HG02970 (cell line): ENCODE measurements at regions not wholly inside any gene's neighbourhood (a gene's known extent, or its start where the extent isn't known, plus 50 kb on each side); places are given as distances from the start of the nearest gene placed in this dataset.
"Not testable (repeated sequence)": the region's sequence is repeated elsewhere in the genome, so short reads cannot be mapped to it uniquely, and the experiment has no call there.

Experiments
- ATAC-seq: cut with Tn5 transposase; IDR thresholded peaks from one replicate; pipeline ENCODE4 v1.9.1; 2021; ENCODE audit warnings: mild to moderate bottlenecking, moderate library complexity, moderate number of reproducible peaks; ENCODE audit not compliant: unreplicated experiment, low FRiP score

DNA sequence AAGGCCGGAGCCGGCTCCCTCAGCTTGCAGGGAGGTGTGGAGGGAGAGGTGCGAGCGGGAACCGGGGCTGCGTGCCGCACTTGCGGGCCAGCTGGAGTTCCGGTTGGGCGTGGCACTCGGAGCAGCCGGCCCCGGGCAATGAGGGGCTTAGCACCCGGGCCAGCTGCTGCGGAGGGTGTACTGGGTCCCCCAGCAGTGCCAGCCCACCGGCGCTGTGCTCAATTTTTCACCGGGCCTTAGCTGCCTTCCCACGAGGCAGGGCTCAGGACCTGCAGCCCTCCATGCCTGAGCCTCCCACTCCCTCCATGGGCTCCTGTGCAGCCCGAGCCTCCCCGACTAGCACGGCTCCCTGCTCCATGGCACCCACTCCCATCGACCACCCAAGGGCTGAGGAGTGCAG, 62.2 kb upstream of the ANKRD55 start:
- ATAC-seq = not testable (repeated sequence)

GRCh38 chr5:56294354-56294753, 61.2 kb upstream of the ANKRD55 start:
- no peak for ATAC-seq

DNA sequence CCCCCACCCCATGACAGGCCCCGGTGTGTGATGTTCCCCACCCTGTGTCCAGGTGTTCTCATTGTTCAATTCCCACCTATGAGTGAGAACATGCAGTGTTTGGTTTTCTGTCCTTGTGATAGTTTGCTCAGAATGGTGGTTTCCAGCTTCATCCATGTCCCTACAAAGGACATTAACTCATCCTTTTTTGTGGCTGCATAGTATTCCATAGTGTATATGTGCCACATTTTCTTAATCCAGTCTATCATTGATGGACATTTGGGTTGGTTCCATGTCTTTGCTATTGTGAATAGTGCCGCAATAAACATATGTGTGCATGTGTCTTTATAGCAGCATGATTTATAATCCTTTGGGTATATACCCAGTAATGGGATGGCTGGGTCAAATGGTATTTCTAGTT, 59.7 kb upstream of the ANKRD55 start:
- ATAC-seq = not testable (repeated sequence)

GRCh38 chr5:56291661-56292374, 58.7 kb upstream of the ANKRD55 start:
- no peak for ATAC-seq

DNA sequence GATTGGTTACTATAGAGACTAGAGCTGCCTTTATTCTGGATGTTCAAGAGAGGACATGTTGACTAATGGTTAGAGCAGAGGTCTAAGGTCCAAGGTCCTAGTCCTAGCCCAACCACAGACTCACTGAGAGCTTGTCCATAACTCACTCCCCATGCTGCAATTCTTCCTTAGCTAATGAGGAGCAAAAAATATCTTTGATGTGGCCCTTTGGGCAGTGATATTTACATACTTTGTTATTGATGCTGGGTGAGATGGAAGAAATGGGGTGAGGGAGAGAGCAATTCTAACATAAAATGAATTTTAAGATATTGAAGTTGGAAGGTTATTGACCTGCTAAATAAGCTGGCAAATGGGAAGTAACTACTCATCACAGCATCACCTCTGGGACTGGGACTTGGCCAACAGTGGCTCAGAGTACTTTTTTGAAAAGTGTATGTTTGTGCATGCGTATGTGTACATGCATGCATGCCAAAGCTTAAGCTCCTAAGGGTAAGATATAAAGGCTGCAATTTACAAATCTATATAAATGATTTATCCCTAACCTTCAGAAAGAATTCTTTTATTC, 58.0 kb upstream of the ANKRD55 start:
- ATAC-seq = no peak

- no peak for ATAC-seq
Measured at GRCh38 chr5:56290378-56291078, 57.4 kb upstream of the ANKRD55 start.

GRCh38 chr5:56289602-56289987, 56.5 kb upstream of the ANKRD55 start:
- ATAC-seq = no peak

DNA sequence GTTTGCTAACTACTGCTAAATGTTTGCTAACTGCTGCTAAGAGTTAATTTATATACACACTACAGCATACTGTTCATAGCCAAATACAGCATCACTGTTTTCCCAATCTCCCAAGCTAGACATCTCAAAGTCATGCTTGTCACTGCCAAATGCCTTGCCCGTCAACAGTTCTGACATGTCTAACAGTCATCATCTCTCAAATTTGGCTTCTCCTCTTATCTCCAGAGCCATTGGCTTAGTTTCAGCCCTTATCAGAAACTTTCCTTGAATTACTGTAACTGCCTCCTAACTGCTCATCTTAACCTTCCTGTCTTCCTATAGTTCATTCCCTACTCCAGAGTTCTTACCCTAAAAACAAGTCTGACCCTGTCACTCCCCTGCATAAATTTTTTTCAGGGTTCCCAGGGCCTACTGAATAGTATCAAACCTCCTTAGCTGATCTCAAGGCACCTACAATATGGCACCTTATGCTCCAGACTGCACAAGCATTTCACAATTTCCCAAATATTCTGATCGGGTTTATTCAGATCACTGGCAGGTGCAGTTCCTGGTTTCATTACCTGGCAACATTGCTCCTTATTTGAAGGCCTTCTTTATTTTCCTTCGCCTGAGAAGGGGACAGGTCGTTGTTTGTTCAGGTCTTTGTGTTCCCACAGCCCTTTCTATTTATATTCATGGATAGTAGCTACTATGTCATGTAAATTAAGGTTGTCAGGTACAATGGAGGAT, 55.9 kb upstream of the ANKRD55 start:
- no peak for ATAC-seq

DNA sequence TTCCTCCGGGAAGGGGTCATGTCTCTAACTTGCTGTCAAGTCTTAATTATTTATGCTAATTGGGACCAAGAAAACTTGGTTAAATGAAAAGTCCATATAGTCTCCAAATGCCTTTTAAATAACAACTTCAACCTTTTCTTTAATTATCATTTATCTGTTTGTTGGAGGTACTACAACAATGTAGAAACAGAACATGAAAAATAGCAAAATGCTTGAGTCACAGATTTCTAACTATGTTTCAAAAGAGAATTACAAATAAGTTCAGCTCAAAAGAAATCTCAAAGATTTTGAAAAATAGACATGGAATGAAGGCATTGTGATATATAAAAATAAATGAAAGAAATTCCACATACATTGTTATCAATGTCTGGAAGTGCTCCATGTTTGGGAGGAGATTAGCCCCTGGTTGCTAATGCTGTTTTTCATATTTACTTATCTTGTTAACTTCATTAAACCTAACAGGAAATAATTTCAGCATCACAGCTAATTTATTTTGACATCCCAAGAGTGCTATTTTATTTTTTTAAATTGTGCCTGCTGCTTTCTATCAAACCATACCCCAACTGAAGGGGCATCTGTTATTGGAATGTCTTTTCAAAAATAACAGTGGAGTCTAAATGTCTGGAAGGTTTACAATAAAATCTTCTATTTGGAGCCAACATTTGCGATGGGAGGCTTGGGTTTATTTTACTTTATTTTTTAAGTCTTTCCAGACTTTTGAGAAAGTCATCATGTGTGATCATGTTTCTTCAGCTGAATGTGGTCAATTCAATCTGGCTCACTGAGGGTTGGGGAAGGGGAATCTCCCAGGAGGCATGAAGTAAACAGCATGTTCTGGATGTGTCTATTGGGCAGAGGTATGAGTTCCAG, 53.1 kb upstream of the ANKRD55 start:
- no peak for ATAC-seq

- no peak for ATAC-seq
Measured at GRCh38 chr5:56282951-56283350, 49.8 kb upstream of the ANKRD55 start.
